SK-N-SH (cell line): ENCODE measurements at regions not wholly inside any gene's neighbourhood (a gene's known extent, or its start where the extent isn't known, plus 50 kb on each side); places are given as distances from the start of the nearest gene placed in this dataset.

ENCODE experiments used
- CTCF ChIA-PET: fragments of 300-600, 350-600 bp; formaldehyde crosslinking; extraction: SDS; loops from one replicate; lab custom pipeline; 2021; lab: Yijun Ruan, JAX
- POLR2A ChIA-PET: fragments of 350-600 bp; sonication (Branson Sonifier 250); formaldehyde crosslinking; extraction: SDS; loops from one replicate; lab custom pipeline; 2020; ENCODE audit warnings: antibody characterized with exemption, inconsistent platforms; lab: Yijun Ruan, JAX
- DNase-seq: peaks from one replicate; pipeline ENCODE4 v3.0.0; 2012
- H2AFZ ChIP-seq: fragments of 200-600 bp; sonication (generic); 2 replicates; pipeline ENCODE4 v1.8.1; 2016; ENCODE audit warnings: antibody characterized with exemption, mild to moderate bottlenecking, low read depth
- H3F3A ChIP-seq: fragments of 200-600 bp; sonication (generic); replicated peaks from 2 replicates; pipeline ENCODE3; 2016; ENCODE audit warnings: antibody characterized with exemption, mild to moderate bottlenecking; ENCODE audit not compliant: insufficient read depth
- H3K27ac ChIP-seq, 2 experiments: fragments of 200-500 bp in 1 of 2; fragments of 200-600 bp in 1 of 2; sonication (Bioruptor generic) in 1 of 2; sonication (generic), shearing (Covaris generic) in 1 of 2; 2 replicates each; pipeline versions ENCODE4 v1.5.1 to v1.6.1; 2014 to 2016; ENCODE audit warnings: low read depth in 2 of 2, inconsistent platforms in 1 of 2, low read length in 1 of 2, mild to moderate bottlenecking in 1 of 2, mixed read lengths in 1 of 2
- H3K27me3 ChIP-seq: fragments of 200-600 bp; sonication (generic), shearing (Covaris generic); 2 replicates; pipeline ENCODE4 v1.6.1; 2016; ENCODE audit warnings: mixed run types; ENCODE audit not compliant: insufficient read depth
- H3K36me3 ChIP-seq, 2 experiments: fragments of 200-500 bp in 1 of 2; fragments of 200-600 bp in 1 of 2; sonication (Bioruptor generic) in 1 of 2; sonication (generic) in 1 of 2; replicated peaks in 1 of 2; 2 replicates each; pipeline versions ENCODE3 to v1.5.1; 2014 to 2016; ENCODE audit warnings: low read length in 1 of 2, mild to moderate bottlenecking in 1 of 2; ENCODE audit not compliant: insufficient read depth in 2 of 2, control insufficient read depth in 1 of 2
- H3K4me1 ChIP-seq, 2 experiments: fragments of 200-500 bp in 1 of 2; fragments of 200-600 bp in 1 of 2; sonication (Bioruptor generic) in 1 of 2; sonication (generic), shearing (Covaris generic) in 1 of 2; 2 replicates each; pipeline versions ENCODE4 v1.5.1 to v1.6.1; 2014 to 2016; ENCODE audit warnings: low read depth in 1 of 2, low read length in 1 of 2, mixed run types in 1 of 2; ENCODE audit not compliant: insufficient read depth in 2 of 2, control insufficient read depth in 1 of 2
- H3K4me2 ChIP-seq: fragments of 200-600 bp; sonication (generic), shearing (Covaris generic); 2 replicates; pipeline ENCODE4 v1.6.1; 2017; ENCODE audit warnings: mixed run types
- H3K4me3 ChIP-seq, 2 experiments: fragments of 200-500 bp in 1 of 2; fragments of 200-600 bp in 1 of 2; sonication (Bioruptor generic) in 1 of 2; sonication (generic), shearing (Covaris generic) in 1 of 2; 2 replicates each; pipeline versions ENCODE4 v1.5.1 to v1.8.1; 2014 to 2016; ENCODE audit warnings: low read depth in 2 of 2, inconsistent platforms in 1 of 2, low read length in 1 of 2, mild to moderate bottlenecking in 1 of 2, mixed read lengths in 1 of 2, moderate library complexity in 1 of 2
- H3K79me2 ChIP-seq: fragments of 200-600 bp; sonication (generic); 2 replicates; pipeline ENCODE4 v1.8.1; 2017; ENCODE audit warnings: mild to moderate bottlenecking; ENCODE audit not compliant: insufficient read depth
- H3K9ac ChIP-seq: fragments of 200-600 bp; sonication (generic); 2 replicates; pipeline ENCODE4 v1.6.1; 2017; ENCODE audit warnings: mixed run types
- H3K9me2 ChIP-seq: fragments of 200-600 bp; sonication (generic); 2 replicates; pipeline ENCODE4 v1.6.1; 2017; ENCODE audit warnings: mixed run types
- H3K9me3 ChIP-seq: fragments of 200-600 bp; sonication (generic); 2 replicates; pipeline ENCODE4 v1.6.1; 2017; ENCODE audit warnings: mixed run types, mild to moderate bottlenecking, moderate library complexity
- H4K20me1 ChIP-seq: fragments of 200-600 bp; sonication (generic); 2 replicates; pipeline ENCODE4 v1.6.1; 2017; ENCODE audit warnings: mild to moderate bottlenecking, mixed run types; ENCODE audit not compliant: insufficient read depth
- CHD2 ChIP-seq: fragments of 150-350 bp; IDR thresholded peaks from 2 replicates; pipeline ENCODE4 v1.6.1; 2018; ENCODE audit warnings: low read length; ENCODE audit not compliant: partially characterized antibody
- CTCF ChIP-seq: fragments of 200-600 bp; sonication (generic); IDR thresholded peaks from 2 replicates; pipeline ENCODE4 v1.6.1; 2017; ENCODE audit warnings: antibody characterized with exemption, mild to moderate bottlenecking, moderate library complexity
- GABPA ChIP-seq: IDR thresholded peaks from 2 replicates; pipeline ENCODE4 v1.4.0; 2012; ENCODE audit warnings: low read depth, mild to moderate bottlenecking
- GATA2 ChIP-seq: sonication (generic); formaldehyde crosslinking; IDR thresholded peaks from 2 replicates; pipeline ENCODE4 v1.5.0; 2020; ENCODE audit warnings: mild to moderate bottlenecking, missing genetic modification reagents
- JUND ChIP-seq: IDR thresholded peaks from 2 replicates; pipeline ENCODE4 v1.4.0; 2012
- MAX ChIP-seq: IDR thresholded peaks from 2 replicates; pipeline ENCODE4 v1.4.0; 2012; ENCODE audit warnings: low read depth
- MEF2A ChIP-seq: IDR thresholded peaks from 2 replicates; pipeline ENCODE4 v1.4.0; 2012; ENCODE audit warnings: low read depth, borderline replicate concordance
- NRF1 ChIP-seq: IDR thresholded peaks from 2 replicates; pipeline ENCODE4 v1.6.1; 2012; ENCODE audit warnings: low read depth, mild to moderate bottlenecking, low read length
- POLR2AphosphoS5 ChIP-seq: IDR thresholded peaks from 2 replicates; pipeline ENCODE4 v1.6.1; 2012; ENCODE audit warnings: low read depth, low read length
- RAD21 ChIP-seq: IDR thresholded peaks from 2 replicates; pipeline ENCODE4 v1.6.1; 2012; ENCODE audit warnings: mild to moderate bottlenecking, low read length
- REST ChIP-seq: IDR thresholded peaks from 2 replicates; pipeline ENCODE4 v1.6.1; 2012; ENCODE audit warnings: mild to moderate bottlenecking, low read depth, low read length, moderate library complexity
- RFX5 ChIP-seq: IDR thresholded peaks from 2 replicates; pipeline ENCODE4 v1.6.1; 2012; ENCODE audit warnings: mild to moderate bottlenecking, improper control_type of control experiment, low read length
- SIN3A ChIP-seq: IDR thresholded peaks from 2 replicates; pipeline ENCODE4 v1.6.1; 2012; ENCODE audit warnings: low read depth, mild to moderate bottlenecking, low read length, moderate library complexity, borderline replicate concordance
- SMC3 ChIP-seq: IDR thresholded peaks from 2 replicates; pipeline ENCODE4 v1.6.1; 2012; ENCODE audit warnings: low read depth, low read length, improper control_type of control experiment
- TAF1 ChIP-seq: IDR thresholded peaks from 2 replicates; pipeline ENCODE4 v1.6.1; 2012; ENCODE audit warnings: low read depth, mild to moderate bottlenecking, low read length, moderate library complexity, borderline replicate concordance
- TCF12 ChIP-seq: IDR thresholded peaks from 2 replicates; pipeline ENCODE4 v1.4.0; 2012
- TEAD4 ChIP-seq: IDR thresholded peaks from 2 replicates; pipeline ENCODE4 v1.4.0; 2012; ENCODE audit warnings: mild to moderate bottlenecking, borderline replicate concordance; ENCODE audit not compliant: insufficient read depth
- USF2 ChIP-seq: fragments of 150-350 bp; IDR thresholded peaks from 2 replicates; pipeline ENCODE4 v1.6.1; 2017; ENCODE audit warnings: antibody characterized with exemption, low read length, low read depth, borderline replicate concordance
- WGBS: methylation state at CpG from one replicate; pipeline ENCODE4 v1.1.6; 2017; ENCODE audit warnings: low lambda C conversion rate; 5-methylcytosine and 5-hydroxymethylcytosine counted together

- no peaks in the 10 kb centered on the region for H3K36me3 ChIP-seq
- TF ChIP-seq TCF12 = no peak
- TF ChIP-seq, all 33 proteins: peak for 0
- no peaks in the 10 kb centered on the region for H3K79me2 ChIP-seq
- no peak for DNase-seq
- H3K9me2 ChIP-seq = no peaks in the 10 kb centered on the region
- no peaks in the 10 kb centered on the region for H4K20me1 ChIP-seq
- no peak overlapping the region for H3K4me3 ChIP-seq
- no peaks in the 10 kb centered on the region for H3F3A ChIP-seq
- peaks cover 0 to 5% of the 10 kb centered on the region in 2 experiments; a peak in 3 of 4 replicates for H3K4me1 ChIP-seq
- H3K27me3 ChIP-seq = no peaks in the 10 kb centered on the region
- ChIA-PET POLR2A (no interaction called here), CTCF (interaction anchor here (0.8 kb wide), 1 partner anchor 12 kb away, joined by 3 read pairs; no protein-coding TSS in a partner anchor)
- H3K9ac ChIP-seq = no peak overlapping the region
- no peak overlapping the region for H3K4me2 ChIP-seq
- WGBS = 82% methylated on average over 12 of the region's 13 CpGs
- no peak overlapping the region for H2AFZ ChIP-seq
- no peak overlapping the region for H3K27ac ChIP-seq
- H3K9me3 ChIP-seq = no peaks in the 10 kb centered on the region
Measured at GRCh38 chr4:182139491-182139890, 103.7 kb upstream of the TENM3 start.

GRCh38 chr4:182140547-182140946 lies 102.7 kb upstream of the TENM3 start:
- Histone ChIP-seq H3F3A (no peaks in the 10 kb centered on the region), H3K9ac (no peak overlapping the region), H3K27ac (no peak overlapping the region), H3K9me2 (no peaks in the 10 kb centered on the region), H3K4me1 (peaks cover 0 to 5% of the 10 kb centered on the region in 2 experiments; a peak in 3 of 4 replicates), H3K4me3 (no peak overlapping the region), H3K36me3 (no peaks in the 10 kb centered on the region), H4K20me1 (no peaks in the 10 kb centered on the region), H3K27me3 (no peaks in the 10 kb centered on the region), H2AFZ (no peak overlapping the region), H3K9me3 (no peaks in the 10 kb centered on the region), H3K79me2 (peaks cover 3% of the 10 kb centered on the region; the same call in 1 of the 2 replicates), H3K4me2 (no peak overlapping the region)
- no peak for TF ChIP-seq RFX5
- TF ChIP-seq TAF1 = no peak
- no peak for TF ChIP-seq TEAD4
- no peak for TF ChIP-seq JUND
- TF ChIP-seq SMC3 = no peak
- no peak for TF ChIP-seq USF2
- no peak for TF ChIP-seq CTCF
- no peak for TF ChIP-seq POLR2AphosphoS5
- TF ChIP-seq TCF12 = no peak
- TF ChIP-seq CHD2 = no peak
- TF ChIP-seq NRF1 = no peak
- no peak for TF ChIP-seq MAX
- no peak for TF ChIP-seq RAD21
- TF ChIP-seq MEF2A = no peak
- TF ChIP-seq REST = no peak
- no peak for TF ChIP-seq GATA2 (CRISPR knock-in tag)
- no peak for TF ChIP-seq GABPA
- no peak for TF ChIP-seq SIN3A
- 90% methylated on average over 15 of the region's 16 CpGs for WGBS
- POLR2A ChIA-PET = no interaction called here
- DNase-seq = no peak
- CTCF ChIA-PET = interaction anchor here (1.2 kb wide), 1 partner anchor 30 kb away, joined by 3 read pairs; no protein-coding TSS in a partner anchor
